SK-N-MC (cell line): ENCODE measurements at regions not wholly inside any gene's neighbourhood (a gene's known extent, or its start where the extent isn't known, plus 50 kb on each side); places are given as distances from the start of the nearest gene placed in this dataset.

Source experiments
- EZH2 ChIP-seq: fragments of 200-600 bp; sonication (generic); IDR thresholded peaks from one replicate; pipeline ENCODE4 v1.6.1; 2017; ENCODE audit warnings: antibody characterized with exemption
- FOXP2 ChIP-seq: optimal IDR thresholded peaks from 2 replicates; pipeline ENCODE3; 2011; ENCODE audit warnings: mild to moderate bottlenecking, moderate library complexity; ENCODE audit not compliant: insufficient read depth; ENCODE audit errors: extremely low read length, control extremely low read depth
- POLR2AphosphoS5 ChIP-seq: IDR thresholded peaks from 2 replicates; pipeline ENCODE4 v1.6.1; 2012; ENCODE audit warnings: mild to moderate bottlenecking, low read depth, low read length, borderline replicate concordance

DNA sequence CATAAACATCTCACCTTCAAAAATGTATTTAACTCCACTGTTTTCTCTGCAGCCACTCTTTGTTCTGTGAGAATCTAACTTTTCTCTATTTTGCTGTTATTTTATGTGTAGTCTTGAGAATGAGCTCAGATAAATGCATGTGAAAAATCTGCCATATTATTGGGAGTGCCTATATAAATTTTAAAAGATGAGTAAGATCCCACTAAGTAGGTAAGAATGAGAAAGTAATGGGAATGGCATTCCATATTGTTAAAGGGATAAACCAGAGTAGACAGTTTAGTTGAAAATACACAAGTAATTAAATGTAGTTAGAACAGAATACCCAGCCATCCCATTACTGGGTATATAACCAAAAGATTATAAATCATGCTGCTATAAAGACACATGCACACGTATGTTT is 817.2 kb downstream of the FAM181B start:
- TF ChIP-seq EZH2 = no peak
- TF ChIP-seq POLR2AphosphoS5 = no peak
- no peak for TF ChIP-seq FOXP2
